Osteoblast (primary cell): ENCODE measurements at regions not wholly inside any gene's neighbourhood (a gene's known extent, or its start where the extent isn't known, plus 50 kb on each side); places are given as distances from the start of the nearest gene placed in this dataset.
A peak's percentile ranks its signal among the peaks of the same experiment; 100 is the strongest.

Source experiments
- DNase-seq: peaks from one replicate; pipeline ENCODE4 v3.0.0; 2011; ENCODE audit warnings: low spot score, mixed read lengths; ENCODE audit not compliant: insufficient read length; ENCODE audit errors: missing footprints
- H2AFZ ChIP-seq: 2 replicates; pipeline ENCODE4 v1.6.0; 2011; ENCODE audit warnings: mild to moderate bottlenecking, low read length
- H3K27ac ChIP-seq: 2 replicates; pipeline ENCODE4 v1.5.1; 2011; ENCODE audit warnings: mild to moderate bottlenecking, low read depth, low read length, moderate library complexity
- H3K27me3 ChIP-seq: 2 replicates; pipeline ENCODE4 v1.6.0; 2012; ENCODE audit warnings: mild to moderate bottlenecking, control low read depth, inconsistent platforms, low read length, moderate library complexity; ENCODE audit not compliant: insufficient read depth
- H3K36me3 ChIP-seq: 2 replicates; pipeline ENCODE4 v1.5.1; 2011; ENCODE audit warnings: mild to moderate bottlenecking, low read length, control low read depth, moderate library complexity; ENCODE audit not compliant: insufficient read depth
- H3K4me1 ChIP-seq: 2 replicates; pipeline ENCODE4 v1.5.1; 2011; ENCODE audit warnings: mild to moderate bottlenecking, low read length, control low read depth, moderate library complexity; ENCODE audit not compliant: insufficient read depth
- H3K4me2 ChIP-seq: 2 replicates; pipeline ENCODE4 v1.6.0; 2011; ENCODE audit warnings: mild to moderate bottlenecking, low read length; ENCODE audit not compliant: insufficient read depth
- H3K4me3 ChIP-seq: fragments of 200-600 bp; sonication (generic); 3 replicates; pipeline ENCODE4 v1.5.1; 2012; ENCODE audit warnings: mild to moderate bottlenecking, low read length, inconsistent platforms; ENCODE audit not compliant: insufficient read depth
- H3K79me2 ChIP-seq: 2 replicates; pipeline ENCODE4 v1.6.0; 2012; ENCODE audit warnings: mild to moderate bottlenecking, low read length, control low read depth, inconsistent platforms; ENCODE audit not compliant: insufficient read depth
- H3K9me3 ChIP-seq: 2 replicates; pipeline ENCODE4 v1.5.1; 2011; ENCODE audit warnings: low read depth, low read length, control low read depth
- H4K20me1 ChIP-seq: 2 replicates; pipeline ENCODE4 v1.6.0; 2012; ENCODE audit warnings: mild to moderate bottlenecking, low read length, control low read depth; ENCODE audit not compliant: insufficient read depth
- CTCF ChIP-seq: IDR thresholded peaks from 2 replicates; pipeline ENCODE4 v1.5.1; 2011; ENCODE audit warnings: mild to moderate bottlenecking, low read depth, low read length, moderate library complexity; ENCODE audit errors: extremely low read depth

- H3K4me3 ChIP-seq, result no peak overlapping the region
- no peaks in the 10 kb centered on the region for H3K36me3 ChIP-seq
- no peak overlapping the region for H2AFZ ChIP-seq
- no peaks in the 10 kb centered on the region for H3K9me3 ChIP-seq
- peaks cover 2% of the 10 kb centered on the region for H3K27me3 ChIP-seq
- no peak for TF ChIP-seq CTCF
- no peaks in the 10 kb centered on the region for H4K20me1 ChIP-seq
- H3K4me2 ChIP-seq, result no peak overlapping the region
- H3K79me2 ChIP-seq, result no peaks in the 10 kb centered on the region
- H3K27ac ChIP-seq, result no peak overlapping the region
- peaks cover 2% of the 10 kb centered on the region for H3K4me1 ChIP-seq
- DNase-seq, result no peak
These were observed 311.1 kb upstream of the CLINT1 start for GRCh38 chr5:158170060-158170459.

GRCh38 chr5:158166424-158166823 is 307.5 kb upstream of the CLINT1 start:
- Histone ChIP-seq H3K27me3 (peaks cover 4% of the 10 kb centered on the region), H2AFZ (no peak overlapping the region), H3K9me3 (no peaks in the 10 kb centered on the region), H3K27ac (no peak overlapping the region), H3K4me1 (peaks cover 6% of the 10 kb centered on the region), H4K20me1 (no peaks in the 10 kb centered on the region), H3K4me3 (no peak overlapping the region), H3K4me2 (no peak overlapping the region), H3K79me2 (no peaks in the 10 kb centered on the region), H3K36me3 (no peaks in the 10 kb centered on the region)
- DNase-seq, result no peak
- no peak for TF ChIP-seq CTCF

GRCh38 chr5:158165647-158166046 is 306.7 kb upstream of the CLINT1 start:
- TF ChIP-seq CTCF, result peak; percentile 40
- no peaks in the 10 kb centered on the region for H4K20me1 ChIP-seq
- H3K27ac ChIP-seq, result no peak overlapping the region
- H2AFZ ChIP-seq, result no peak overlapping the region
- no peaks in the 10 kb centered on the region for H3K79me2 ChIP-seq
- no peak for DNase-seq
- no peak overlapping the region for H3K4me3 ChIP-seq
- no peaks in the 10 kb centered on the region for H3K9me3 ChIP-seq
- H3K36me3 ChIP-seq, result no peaks in the 10 kb centered on the region
- peaks cover 6% of the 10 kb centered on the region for H3K4me1 ChIP-seq
- H3K4me2 ChIP-seq, result no peak overlapping the region
- peaks cover 3% of the 10 kb centered on the region for H3K27me3 ChIP-seq

GRCh38 chr5:158164296-158165047 is 305.5 kb upstream of the CLINT1 start:
- H3K4me3 ChIP-seq, result no peak overlapping the region
- no peaks in the 10 kb centered on the region for H4K20me1 ChIP-seq
- H3K9me3 ChIP-seq, result no peaks in the 10 kb centered on the region
- peaks cover 6% of the 10 kb centered on the region for H3K4me1 ChIP-seq
- H3K27ac ChIP-seq, result no peak overlapping the region
- H3K36me3 ChIP-seq, result no peaks in the 10 kb centered on the region
- H3K4me2 ChIP-seq, result no peak overlapping the region
- no peak overlapping the region for H2AFZ ChIP-seq
- no peak for DNase-seq
- TF ChIP-seq CTCF, result no peak
- peaks cover 3% of the 10 kb centered on the region for H3K27me3 ChIP-seq
- H3K79me2 ChIP-seq, result no peaks in the 10 kb centered on the region
